ENCODE measurements at regions not wholly inside any gene's neighbourhood (a gene's known extent, or its start where the extent isn't known, plus 50 kb on each side); places are given as distances from the start of the nearest gene placed in this dataset.

- TF ChIP-seq ZNF394 (tag by site-specific recombination; IDR thresholded peaks at IDR 0.05; ENCODE audit: borderline replicate concordance) (no peak), FEZF1 (tag by site-specific recombination; IDR thresholded peaks at IDR 0.05) (peak; percentile 72), ZBTB7A (tag by site-specific recombination; IDR thresholded peaks at IDR 0.05; ENCODE audit: low read depth) (no peak), ZNF155 (tag by site-specific recombination; IDR thresholded peaks at IDR 0.05) (no peak), PRDM10 (tag by site-specific recombination; IDR thresholded peaks at IDR 0.05) (0 out of 2 replicates have a peak, but pooled peaks have one; percentile 27)
- TF ChIP-seq, protein P1, sequence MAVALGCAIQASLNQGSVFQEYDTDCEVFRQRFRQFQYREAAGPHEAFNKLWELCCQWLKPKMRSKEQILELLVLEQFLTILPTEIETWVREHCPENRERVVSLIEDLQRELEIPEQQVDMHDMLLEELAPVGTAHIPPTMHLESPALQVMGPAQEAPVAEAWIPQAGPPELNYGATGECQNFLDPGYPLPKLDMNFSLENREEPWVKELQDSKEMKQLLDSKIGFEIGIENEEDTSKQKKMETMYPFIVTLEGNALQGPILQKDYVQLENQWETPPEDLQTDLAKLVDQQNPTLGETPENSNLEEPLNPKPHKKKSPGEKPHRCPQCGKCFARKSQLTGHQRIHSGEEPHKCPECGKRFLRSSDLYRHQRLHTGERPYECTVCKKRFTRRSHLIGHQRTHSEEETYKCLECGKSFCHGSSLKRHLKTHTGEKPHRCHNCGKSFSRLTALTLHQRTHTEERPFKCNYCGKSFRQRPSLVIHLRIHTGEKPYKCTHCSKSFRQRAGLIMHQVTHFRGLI (tag by site-specific recombination; IDR thresholded peaks at IDR 0.05) = 0 out of 2 replicates have a peak, but pooled peaks have one; percentile 10
These were observed 164.3 kb downstream of the BAMBI start (continued) for GRCh38 chr10:28841625-28842024.

- Histone ChIP-seq H3K4me1 (ENCODE audit: control insufficient read depth, insufficient read depth, low read length) (peaks cover 17% of the 10 kb centered on the region), H3K27ac (ENCODE audit: extremely low read depth, low read depth, low read length) (no peak overlapping the region), H3K36me3 (ENCODE audit: control insufficient read depth in 2 of 2, insufficient read depth in 1 of 2, low read length in 2 of 2) (no peaks in the 10 kb centered on the region), H3K4me3 (ENCODE audit: low read depth, low read length) (no peak overlapping the region), H3K9me3 (ENCODE audit: control insufficient read depth, insufficient read depth, low read depth, low read length) (no peaks in the 10 kb centered on the region)
- TF ChIP-seq HOXA7 (CRISPR knock-in tag; IDR thresholded peaks at IDR 0.05; ENCODE audit: borderline replicate concordance) (no peak), ZNF701 (tag by site-specific recombination; IDR thresholded peaks at IDR 0.05) (no peak), ELK4 (IDR thresholded peaks at IDR 0.05; ENCODE audit: borderline replicate concordance, low read depth, low read length) (no peak), ZNF670 (tag by site-specific recombination; IDR thresholded peaks at IDR 0.05; ENCODE audit: low read depth) (no peak), MEIS1 (CRISPR knock-in tag; IDR thresholded peaks at IDR 0.05; ENCODE audit: borderline replicate concordance) (no peak), ZNF596 (tag by site-specific recombination; IDR thresholded peaks at IDR 0.05) (no peak)
- TF ChIP-seq, protein P2, sequence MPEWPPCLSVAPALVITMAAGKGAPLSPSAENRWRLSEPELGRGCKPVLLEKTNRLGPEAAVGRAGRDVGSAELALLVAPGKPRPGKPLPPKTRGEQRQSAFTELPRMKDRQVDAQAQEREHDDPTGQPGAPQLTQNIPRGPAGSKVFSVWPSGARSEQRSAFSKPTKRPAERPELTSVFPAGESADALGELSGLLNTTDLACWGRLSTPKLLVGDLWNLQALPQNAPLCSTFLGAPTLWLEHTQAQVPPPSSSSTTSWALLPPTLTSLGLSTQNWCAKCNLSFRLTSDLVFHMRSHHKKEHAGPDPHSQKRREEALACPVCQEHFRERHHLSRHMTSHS (tag by site-specific recombination; IDR thresholded peaks at IDR 0.05) = no peak
- TF ChIP-seq, protein P3, sequence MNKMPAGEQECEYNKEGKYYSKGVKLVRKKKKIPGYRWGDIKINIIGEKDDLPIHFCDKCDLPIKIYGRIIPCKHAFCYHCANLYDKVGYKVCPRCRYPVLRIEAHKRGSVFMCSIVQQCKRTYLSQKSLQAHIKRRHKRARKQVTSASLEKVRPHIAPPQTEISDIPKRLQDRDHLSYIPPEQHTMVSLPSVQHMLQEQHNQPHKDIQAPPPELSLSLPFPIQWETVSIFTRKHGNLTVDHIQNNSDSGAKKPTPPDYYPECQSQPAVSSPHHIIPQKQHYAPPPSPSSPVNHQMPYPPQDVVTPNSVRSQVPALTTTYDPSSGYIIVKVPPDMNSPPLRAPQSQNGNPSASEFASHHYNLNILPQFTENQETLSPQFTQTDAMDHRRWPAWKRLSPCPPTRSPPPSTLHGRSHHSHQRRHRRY (tag by site-specific recombination; IDR thresholded peaks at IDR 0.05) = no peak
- POLR2A ChIA-PET = no interaction called here
- CTCF ChIA-PET = interaction anchor here (0.8 to 1.3 kb wide), 2 partner anchors 96 to 287 kb away, joined by 3 read pairs; no protein-coding TSS in a partner anchor
These were observed 165.0 kb downstream of the BAMBI start for GRCh38 chr10:28842321-28842720.
